GM18519 (cell line): ENCODE measurements at regions not wholly inside any gene's neighbourhood (a gene's known extent, or its start where the extent isn't known, plus 50 kb on each side); places are given as distances from the start of the nearest gene placed in this dataset.
"Not testable (repeated sequence)": the region's sequence is repeated elsewhere in the genome, so short reads cannot be mapped to it uniquely, and the experiment has no call there.

Experiments
- ATAC-seq: cut with Tn5 transposase; IDR thresholded peaks from one replicate; pipeline ENCODE4 v1.9.1; 2021; ENCODE audit warnings: mild to moderate bottlenecking, moderate library complexity; ENCODE audit not compliant: unreplicated experiment, low FRiP score

GRCh38 chr9:84500826-84501225 is 160.3 kb upstream of the SLC28A3 start:
- no peak for ATAC-seq

DNA sequence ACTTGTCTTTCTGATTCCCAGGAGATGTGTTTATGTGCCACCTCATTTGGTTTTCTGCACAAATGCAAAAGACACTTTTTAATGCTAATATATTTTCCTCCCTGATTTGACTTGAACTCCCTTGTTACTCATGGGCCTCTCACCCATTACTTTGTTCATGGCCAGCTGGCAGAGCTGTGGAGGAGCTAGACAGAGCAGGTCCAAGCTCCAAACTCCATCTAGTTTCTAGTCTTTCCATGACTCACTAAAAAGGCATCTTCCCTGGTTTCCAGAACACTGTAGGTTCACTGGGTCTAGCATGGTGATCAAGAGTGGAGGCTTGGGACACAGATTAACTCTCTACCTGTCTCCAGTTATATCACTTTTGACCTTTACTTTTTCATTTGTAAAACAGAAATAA is 161.0 kb upstream of the SLC28A3 start:
- no peak for ATAC-seq

DNA sequence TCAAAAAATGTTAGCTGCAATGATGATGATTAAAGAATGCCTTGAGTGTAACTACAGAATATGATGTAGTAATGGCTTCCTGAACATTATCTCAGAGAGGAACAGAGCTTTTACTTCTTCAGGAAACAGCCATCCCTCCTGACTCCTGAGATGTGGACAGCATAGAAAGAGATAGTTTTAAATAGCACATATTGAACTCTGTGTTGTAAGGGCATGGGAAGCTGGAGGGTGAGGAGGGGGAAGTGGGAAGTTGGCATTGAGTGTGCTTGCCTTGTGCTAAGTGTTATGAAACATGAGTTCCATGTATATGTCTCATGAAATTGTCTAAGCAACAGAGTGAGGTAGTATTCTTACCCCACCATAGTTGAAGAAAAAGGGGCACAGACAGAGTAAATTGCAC is 161.5 kb upstream of the SLC28A3 start:
- no peak for ATAC-seq

- no peak for ATAC-seq
Measured at GRCh38 chr9:84504360-84504759, 163.8 kb upstream of the SLC28A3 start.

- ATAC-seq = no peak
Measured at GRCh38 chr9:84511651-84512050, 157.9 kb upstream of the NTRK2 start.

DNA sequence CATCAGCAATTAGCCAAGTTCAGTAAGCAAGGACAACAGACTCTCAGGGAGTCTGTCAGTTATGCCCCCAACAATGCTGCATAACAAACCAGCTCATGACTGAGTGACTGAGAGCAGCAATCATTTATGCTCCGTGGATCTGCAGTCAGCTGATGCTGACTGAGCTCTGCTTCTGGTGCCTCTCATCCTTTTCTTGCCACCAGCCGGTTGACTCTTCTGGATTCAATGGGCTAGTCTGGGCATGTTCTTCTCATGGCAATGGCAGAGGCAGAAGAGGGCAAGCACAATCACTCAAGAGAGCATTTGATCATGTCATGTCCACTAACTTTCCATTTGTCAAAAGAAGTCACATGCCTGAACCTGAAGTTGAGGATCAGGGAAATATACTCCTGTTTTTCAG is 157.0 kb upstream of the NTRK2 start:
- no peak for ATAC-seq

DNA sequence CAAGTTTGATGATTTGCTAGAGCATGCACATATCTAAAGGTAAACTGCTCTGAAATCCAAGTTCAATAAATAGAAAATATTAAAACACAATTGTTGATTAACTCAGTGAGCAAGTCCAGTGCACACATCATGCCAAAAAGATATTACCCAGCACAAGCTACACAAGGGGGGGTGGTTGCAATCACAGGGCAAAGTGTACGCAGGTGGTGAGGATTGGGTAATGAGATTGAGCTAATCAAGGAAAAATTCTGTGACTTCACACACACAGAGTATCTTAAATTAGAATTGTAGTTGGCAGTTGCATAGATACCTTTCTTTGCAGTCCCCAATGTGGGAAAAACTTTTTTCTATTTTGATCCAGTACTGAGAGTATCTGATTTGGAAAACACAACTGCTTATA is 156.1 kb upstream of the NTRK2 start:
- ATAC-seq = no peak

- no peak for ATAC-seq
Measured at GRCh38 chr9:84513979-84514378, 155.6 kb upstream of the NTRK2 start.

GRCh38 chr9:84514421-84514820 is 155.1 kb upstream of the NTRK2 start:
- no peak for ATAC-seq

DNA sequence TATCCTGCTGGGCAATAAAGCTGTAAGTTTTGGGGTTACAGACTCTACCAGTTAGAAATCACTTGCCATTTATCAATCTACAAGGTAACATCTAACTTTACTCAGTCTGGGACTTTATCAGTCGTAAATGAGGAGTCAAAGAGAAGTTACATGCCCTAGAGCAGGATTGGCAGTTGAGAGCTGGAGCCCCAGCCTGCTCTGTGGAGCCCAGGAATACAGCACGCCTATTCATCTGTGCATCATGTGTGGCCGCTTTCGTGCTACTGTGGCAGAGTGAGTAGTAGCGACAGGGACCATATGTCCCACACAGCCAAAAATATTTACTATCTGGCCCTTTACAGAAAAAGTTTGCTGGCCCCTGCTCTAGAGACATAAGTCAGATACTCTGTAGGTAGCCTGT is 152.5 kb upstream of the NTRK2 start:
- ATAC-seq = no peak

- no peak for ATAC-seq
Measured at GRCh38 chr9:84519413-84519812, 150.1 kb upstream of the NTRK2 start.

DNA sequence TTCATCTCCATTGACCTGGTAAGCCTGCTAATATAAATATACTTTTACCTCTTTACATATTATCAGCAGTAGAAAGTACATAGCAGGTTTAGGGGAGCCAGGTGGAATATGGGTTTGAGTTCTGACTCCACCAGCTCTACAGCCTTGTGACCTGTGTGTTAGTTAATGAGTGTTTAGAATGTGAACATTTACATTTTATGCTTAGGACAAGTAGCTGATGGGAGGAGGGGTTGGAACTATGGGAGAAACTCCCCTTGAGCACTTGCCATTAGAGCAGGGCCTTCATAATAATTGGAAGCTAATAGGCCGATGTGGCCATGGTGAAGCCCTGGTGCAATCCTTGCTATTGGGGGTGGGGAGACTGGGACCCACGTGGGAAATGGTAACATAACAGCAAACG is 148.3 kb upstream of the NTRK2 start:
- ATAC-seq = no peak

- not testable (repeated sequence) for ATAC-seq
Measured at GRCh38 chr9:84526211-84526610, 143.3 kb upstream of the NTRK2 start.

GRCh38 chr9:84527060-84527720 is 142.3 kb upstream of the NTRK2 start:
- ATAC-seq = not testable (repeated sequence)

- ATAC-seq = not testable (repeated sequence)
Measured at GRCh38 chr9:84535973-84536372, 133.6 kb upstream of the NTRK2 start.

- ATAC-seq = no peak
Measured at GRCh38 chr9:84538879-84539278, 130.7 kb upstream of the NTRK2 start.

DNA sequence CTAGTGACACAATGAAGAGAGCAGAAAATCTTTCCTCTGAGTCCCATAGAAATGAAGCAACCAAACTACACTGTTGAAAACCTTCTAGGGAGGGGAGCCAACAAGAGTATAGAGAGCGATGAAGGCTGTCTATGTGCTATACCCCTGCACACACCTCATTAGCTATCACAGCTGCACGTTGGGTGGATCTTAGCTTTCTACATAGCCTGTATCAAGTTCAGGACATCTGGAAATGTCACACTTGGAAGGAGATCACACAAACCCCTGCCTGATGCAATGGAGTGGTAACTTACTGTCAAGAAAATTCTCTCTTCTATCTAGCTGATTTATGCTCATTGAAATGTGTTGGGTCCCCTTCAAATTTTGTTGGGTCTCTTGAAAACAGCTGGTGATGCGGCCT is 127.0 kb upstream of the NTRK2 start:
- ATAC-seq = no peak

GRCh38 chr9:84554069-84554664 is 115.4 kb upstream of the NTRK2 start:
- ATAC-seq = no peak

GRCh38 chr9:84556556-84556955 is 113.0 kb upstream of the NTRK2 start:
- no peak for ATAC-seq

GRCh38 chr9:84557751-84558150 is 111.8 kb upstream of the NTRK2 start:
- ATAC-seq = no peak

DNA sequence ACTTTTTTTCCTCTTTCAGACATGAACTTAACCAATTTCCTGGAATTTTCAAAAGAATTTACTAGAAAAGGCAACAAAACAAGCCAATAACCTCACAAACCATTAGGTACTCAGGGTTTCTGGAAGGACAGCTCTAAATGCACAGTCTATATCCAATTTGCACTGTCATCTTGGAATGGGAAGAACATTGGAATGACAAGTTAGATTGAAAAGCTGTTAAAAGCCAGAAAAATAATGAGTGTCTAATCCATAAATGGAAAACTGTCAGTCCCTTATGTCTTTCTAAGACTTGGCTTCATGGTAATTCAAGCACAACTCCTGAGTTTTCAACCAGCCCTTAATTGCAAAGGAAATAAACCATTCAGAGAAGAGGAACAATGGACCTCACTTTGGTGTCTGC is 105.8 kb upstream of the NTRK2 start:
- no peak for ATAC-seq

- ATAC-seq = no peak
Measured at GRCh38 chr9:84567805-84568204, 101.7 kb upstream of the NTRK2 start.
